ENCODE measurements at regions not wholly inside any gene's neighbourhood (a gene's known extent, or its start where the extent isn't known, plus 50 kb on each side); places are given as distances from the start of the nearest gene placed in this dataset.

DNA sequence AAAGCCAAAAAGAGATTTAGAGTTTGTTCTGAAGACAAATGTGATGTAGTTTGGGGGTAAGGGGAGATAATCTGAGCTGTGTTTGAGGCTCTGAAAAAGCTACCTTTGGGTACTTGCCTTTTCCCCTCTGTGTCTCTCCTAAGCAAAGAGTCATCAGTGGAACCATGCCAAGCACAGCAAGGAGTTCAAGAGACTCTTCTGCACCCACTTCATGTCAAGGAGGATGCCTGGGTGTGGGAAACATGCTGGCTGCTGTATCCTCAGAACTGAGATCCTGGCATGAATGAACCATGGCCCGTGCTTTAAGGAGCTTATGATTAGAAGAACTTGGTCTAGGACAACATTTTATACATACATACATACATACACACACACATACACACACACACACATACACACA lies 142.9 kb downstream of the NOC3L start:
- TF ChIP-seq POLR2A (IDR thresholded peaks at IDR 0.05) (no peak), EP300 (IDR thresholded peaks at IDR 0.05) (no peak)
- TF ChIP-seq, protein P1, sequence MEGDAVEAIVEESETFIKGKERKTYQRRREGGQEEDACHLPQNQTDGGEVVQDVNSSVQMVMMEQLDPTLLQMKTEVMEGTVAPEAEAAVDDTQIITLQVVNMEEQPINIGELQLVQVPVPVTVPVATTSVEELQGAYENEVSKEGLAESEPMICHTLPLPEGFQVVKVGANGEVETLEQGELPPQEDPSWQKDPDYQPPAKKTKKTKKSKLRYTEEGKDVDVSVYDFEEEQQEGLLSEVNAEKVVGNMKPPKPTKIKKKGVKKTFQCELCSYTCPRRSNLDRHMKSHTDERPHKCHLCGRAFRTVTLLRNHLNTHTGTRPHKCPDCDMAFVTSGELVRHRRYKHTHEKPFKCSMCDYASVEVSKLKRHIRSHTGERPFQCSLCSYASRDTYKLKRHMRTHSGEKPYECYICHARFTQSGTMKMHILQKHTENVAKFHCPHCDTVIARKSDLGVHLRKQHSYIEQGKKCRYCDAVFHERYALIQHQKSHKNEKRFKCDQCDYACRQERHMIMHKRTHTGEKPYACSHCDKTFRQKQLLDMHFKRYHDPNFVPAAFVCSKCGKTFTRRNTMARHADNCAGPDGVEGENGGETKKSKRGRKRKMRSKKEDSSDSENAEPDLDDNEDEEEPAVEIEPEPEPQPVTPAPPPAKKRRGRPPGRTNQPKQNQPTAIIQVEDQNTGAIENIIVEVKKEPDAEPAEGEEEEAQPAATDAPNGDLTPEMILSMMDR (IDR thresholded peaks at IDR 0.05) = no peak
